A172 (cell line): ENCODE measurements at regions not wholly inside any gene's neighbourhood (a gene's known extent, or its start where the extent isn't known, plus 50 kb on each side); places are given as distances from the start of the nearest gene placed in this dataset.
A peak's percentile ranks its signal among the peaks of the same experiment; 100 is the strongest.
"Not testable (repeated sequence)": the region's sequence is repeated elsewhere in the genome, so short reads cannot be mapped to it uniquely, and the experiment has no call there.

ENCODE experiments used
- DNase-seq: peaks from one replicate; pipeline ENCODE4 v3.0.0-alpha.2; 2015; ENCODE audit warnings: low spot score

- DNase-seq, result no peak
These were observed 1804.9 kb upstream of the LRRTM1 start for GRCh38 chr2:82109418-82109817.

- DNase-seq, result no peak
These were observed 1794.1 kb upstream of the LRRTM1 start for GRCh38 chr2:82098617-82099016.

GRCh38 chr2:82089518-82089917, 1785.0 kb upstream of the LRRTM1 start:
- peak; percentile 18 for DNase-seq

GRCh38 chr2:82084679-82085392, 1780.3 kb upstream of the LRRTM1 start:
- no peak for DNase-seq

- DNase-seq, result no peak
These were observed 1771.3 kb upstream of the LRRTM1 start for GRCh38 chr2:82075875-82076274.

- peak; percentile 5 for DNase-seq
These were observed 1757.9 kb upstream of the LRRTM1 start for GRCh38 chr2:82062463-82062862.

GRCh38 chr2:82055846-82056245, 1751.3 kb upstream of the LRRTM1 start:
- DNase-seq, result no peak

GRCh38 chr2:82043867-82044266, 1739.3 kb upstream of the LRRTM1 start:
- no peak for DNase-seq

GRCh38 chr2:82027921-82028615, 1723.5 kb upstream of the LRRTM1 start:
- no peak for DNase-seq

GRCh38 chr2:82023710-82024109, 1719.2 kb upstream of the LRRTM1 start:
- DNase-seq, result no peak

GRCh38 chr2:82013641-82014040, 1709.1 kb upstream of the LRRTM1 start:
- no peak for DNase-seq

- peak; percentile 8 for DNase-seq
These were observed 1702.6 kb upstream of the LRRTM1 start for GRCh38 chr2:82007071-82007664.

GRCh38 chr2:82005889-82006288, 1701.3 kb upstream of the LRRTM1 start:
- DNase-seq, result not testable (repeated sequence)

- no peak for DNase-seq
These were observed 1697.1 kb upstream of the LRRTM1 start for GRCh38 chr2:82001614-82002013.

GRCh38 chr2:82000606-82001005, 1696.1 kb upstream of the LRRTM1 start:
- DNase-seq, result no peak

- no peak for DNase-seq
These were observed 1691.8 kb upstream of the LRRTM1 start for GRCh38 chr2:81996332-81996731.

- DNase-seq, result no peak
These were observed 1686.7 kb upstream of the LRRTM1 start for GRCh38 chr2:81991282-81991681.

GRCh38 chr2:81987370-81987769, 1682.8 kb upstream of the LRRTM1 start:
- no peak for DNase-seq

- no peak for DNase-seq
These were observed 1680.6 kb upstream of the LRRTM1 start for GRCh38 chr2:81984969-81985637.

GRCh38 chr2:81981585-81981984, 1677.0 kb upstream of the LRRTM1 start:
- DNase-seq, result no peak

GRCh38 chr2:81979086-81979485, 1674.5 kb upstream of the LRRTM1 start:
- DNase-seq, result no peak

- peak; percentile 30 for DNase-seq
These were observed 1672.4 kb upstream of the LRRTM1 start for GRCh38 chr2:81976998-81977397.

- DNase-seq, result no peak
These were observed 1669.7 kb upstream of the LRRTM1 start for GRCh38 chr2:81974216-81974615.
